ENCODE measurements at regions not wholly inside any gene's neighbourhood (a gene's known extent, or its start where the extent isn't known, plus 50 kb on each side); places are given as distances from the start of the nearest gene placed in this dataset.
A peak's percentile ranks its signal among the peaks of the same experiment; 100 is the strongest.

DNA sequence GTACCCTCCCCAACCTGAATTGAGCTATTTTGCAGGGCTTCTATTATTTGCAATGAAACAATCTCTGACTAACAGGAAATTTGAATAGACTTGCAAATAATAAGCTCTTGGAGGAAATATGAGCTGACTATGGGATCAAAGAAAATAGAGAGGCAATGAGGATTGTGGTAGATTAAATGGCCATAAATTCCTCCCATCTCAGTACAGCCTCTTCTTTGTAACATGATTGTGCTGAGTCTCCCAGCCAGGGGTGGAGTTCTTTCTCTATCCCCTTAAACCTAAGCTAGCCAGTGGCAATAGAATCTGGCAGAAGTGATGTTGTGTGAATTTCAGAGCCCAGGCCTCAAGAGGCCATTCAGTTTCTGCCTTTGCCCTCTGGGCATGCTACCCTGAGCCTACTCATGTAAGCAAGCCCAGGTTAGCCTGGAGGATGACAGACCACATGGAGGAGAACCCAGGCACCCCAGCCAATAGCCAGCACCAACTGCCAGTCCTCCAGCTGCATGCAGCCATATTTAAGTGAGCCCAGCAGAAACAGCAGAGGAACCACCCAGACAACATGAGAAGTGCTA is 86.8 kb upstream of the TP53I11 start:
- DNase-seq = no peak

GRCh38 chr11:45038923-45039322 is 88.2 kb upstream of the TP53I11 start:
- no peak for DNase-seq

- peak; percentile 95 to 98 for DNase-seq
These were observed 90.9 kb upstream of the TP53I11 start for GRCh38 chr11:45041596-45041995.

GRCh38 chr11:45042560-45042959 is 91.9 kb upstream of the TP53I11 start:
- peak; percentile 94 to 98 for DNase-seq

DNA sequence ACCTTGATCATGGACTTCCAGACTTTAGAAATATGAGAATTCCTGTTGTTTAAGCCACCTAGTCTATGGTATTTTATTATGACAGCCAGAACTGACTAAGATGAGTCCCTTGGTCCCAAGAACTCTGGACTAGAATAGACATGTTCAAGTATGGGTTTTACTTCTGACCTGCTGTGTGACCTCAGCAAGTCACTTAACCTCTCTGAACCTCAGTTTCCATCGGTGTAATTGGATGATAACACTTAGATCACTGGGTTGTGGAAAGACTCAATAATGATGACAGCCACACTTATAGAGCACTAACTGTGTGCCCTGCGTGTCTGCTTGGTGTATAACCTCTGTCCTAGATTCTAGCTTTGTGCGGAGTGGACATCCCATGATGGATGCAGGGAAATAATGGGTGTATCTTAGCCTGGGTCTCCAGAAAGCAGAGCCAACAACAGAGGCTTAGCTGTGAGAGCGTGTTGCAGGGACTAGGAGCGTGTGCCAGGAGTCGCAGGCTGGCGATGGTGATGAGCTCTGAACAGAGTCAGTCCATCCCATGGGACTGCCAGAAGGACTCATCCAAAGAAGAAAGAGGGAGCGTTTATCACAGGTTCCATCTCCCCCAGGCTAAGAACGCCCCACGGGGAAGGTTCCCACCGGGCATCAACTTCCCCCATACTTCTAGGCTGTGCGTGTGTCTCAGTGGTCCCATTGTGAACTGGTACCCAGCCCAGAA is 93.2 kb upstream of the TP53I11 start:
- DNase-seq = peak; percentile 30 to 82

DNA sequence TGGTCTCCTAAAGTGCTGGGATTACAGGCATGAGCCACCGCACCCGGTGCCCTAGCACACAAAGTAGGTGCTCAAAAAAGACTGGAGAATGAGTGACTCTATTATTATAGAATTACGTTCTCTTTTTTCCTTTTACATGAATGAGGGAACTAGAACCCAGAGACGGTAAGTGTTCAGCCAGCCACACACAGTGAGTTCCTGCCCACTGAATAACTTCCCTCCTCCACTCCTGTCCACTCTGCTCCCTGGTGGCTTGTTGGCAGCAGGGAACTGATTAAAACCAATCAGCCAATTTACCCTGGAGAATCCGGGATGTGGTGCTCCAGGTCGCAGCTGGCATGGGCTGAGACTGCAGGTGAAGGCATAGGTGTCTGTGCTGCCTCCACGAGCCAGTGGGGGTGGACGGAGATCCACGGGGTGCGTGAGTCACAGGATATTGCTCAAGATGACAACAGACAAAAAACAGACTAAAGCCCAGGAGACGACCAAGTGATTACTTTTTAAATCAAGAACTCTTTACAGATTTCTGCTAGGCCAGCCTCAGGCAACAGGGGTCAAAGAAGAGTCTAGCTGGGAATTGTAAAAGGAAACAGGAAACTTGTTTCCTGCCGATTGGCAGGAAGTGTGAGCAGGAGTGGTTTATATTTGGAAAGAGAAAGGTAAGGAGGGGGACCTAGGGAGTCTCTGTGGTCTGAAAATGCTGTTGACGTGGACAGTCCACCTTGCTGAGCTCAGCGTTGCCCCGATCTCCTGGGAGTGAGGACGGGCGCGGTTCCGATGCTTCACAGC is 95.2 kb upstream of the TP53I11 start:
- DNase-seq = no peak

DNA sequence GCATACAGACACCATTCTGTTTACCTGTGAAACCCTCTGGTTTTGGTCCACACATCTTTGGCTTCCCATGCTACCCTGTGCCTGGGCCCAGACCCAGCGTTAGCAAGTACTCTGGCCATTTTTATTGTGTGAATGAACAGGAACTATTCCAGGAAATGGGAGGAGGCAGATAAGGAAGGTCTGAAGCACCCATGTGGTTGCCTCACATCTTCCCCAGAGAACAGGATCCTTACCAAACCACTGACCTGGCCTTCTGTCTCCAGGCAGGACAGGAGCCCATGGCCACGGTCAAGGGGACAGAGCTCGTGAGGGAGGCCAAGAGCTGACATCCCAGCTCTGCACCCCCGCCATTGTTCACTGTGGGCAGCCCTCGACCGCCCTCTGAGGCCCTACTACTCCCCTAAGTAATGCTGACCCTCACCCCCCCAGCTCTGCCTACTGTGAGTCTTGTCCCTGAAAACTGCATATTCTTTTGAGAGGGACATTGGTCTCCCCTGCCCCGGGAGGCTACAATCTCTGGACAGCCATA is 97.7 kb upstream of the TP53I11 start:
- no peak for DNase-seq

GRCh38 chr11:45048870-45049691 is 97.4 kb upstream of the PRDM11 start:
- DNase-seq = peak in 1 of 2 experiments; percentile 50

DNA sequence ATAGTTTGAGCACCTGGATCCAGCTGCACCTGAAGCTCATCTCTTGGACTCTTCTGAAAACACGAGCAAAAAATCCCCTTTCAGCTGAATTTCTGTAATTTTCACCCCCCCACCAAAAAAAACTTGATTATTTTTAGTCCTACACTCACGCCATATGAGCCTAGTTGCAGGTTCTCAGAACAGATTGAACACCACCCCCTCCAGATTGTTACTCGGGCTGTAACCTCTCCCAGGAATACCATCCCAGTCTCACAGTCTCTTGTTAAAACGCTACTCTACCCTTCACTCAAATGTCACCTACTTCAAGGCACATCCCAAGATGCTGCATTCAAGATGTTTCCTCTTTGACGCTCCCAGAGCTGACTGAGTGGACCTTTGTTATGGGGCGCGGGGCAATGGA is 96.3 kb upstream of the PRDM11 start:
- DNase-seq = no peak

- DNase-seq = peak; percentile 89 to 96
These were observed 94.8 kb upstream of the PRDM11 start for GRCh38 chr11:45051621-45052020.

GRCh38 chr11:45052361-45052760 is 94.1 kb upstream of the PRDM11 start:
- peak; percentile 29 to 85 for DNase-seq

GRCh38 chr11:45053736-45054446 is 92.5 kb upstream of the PRDM11 start:
- peak in 1 of 2 experiments; percentile 31 for DNase-seq

DNA sequence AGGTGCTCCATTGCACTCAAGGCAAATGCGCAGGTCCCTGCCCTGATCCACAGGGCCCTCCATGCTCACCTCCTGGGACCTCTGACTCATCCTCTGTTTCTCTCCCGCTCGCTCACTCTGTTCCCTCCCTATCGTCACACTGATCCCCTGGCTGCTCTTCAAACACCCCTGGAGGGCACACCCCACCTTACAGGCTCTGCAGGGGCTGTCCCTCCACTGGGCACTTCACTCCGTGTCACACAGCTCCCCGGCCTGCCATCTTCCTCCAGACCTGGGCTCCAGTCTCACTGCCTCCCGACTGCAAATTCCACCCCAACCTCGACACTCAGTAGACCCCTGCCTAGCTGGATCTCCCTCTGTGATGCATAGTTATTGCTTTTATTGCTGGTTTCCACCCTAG is 91.5 kb upstream of the PRDM11 start:
- no peak for DNase-seq

DNA sequence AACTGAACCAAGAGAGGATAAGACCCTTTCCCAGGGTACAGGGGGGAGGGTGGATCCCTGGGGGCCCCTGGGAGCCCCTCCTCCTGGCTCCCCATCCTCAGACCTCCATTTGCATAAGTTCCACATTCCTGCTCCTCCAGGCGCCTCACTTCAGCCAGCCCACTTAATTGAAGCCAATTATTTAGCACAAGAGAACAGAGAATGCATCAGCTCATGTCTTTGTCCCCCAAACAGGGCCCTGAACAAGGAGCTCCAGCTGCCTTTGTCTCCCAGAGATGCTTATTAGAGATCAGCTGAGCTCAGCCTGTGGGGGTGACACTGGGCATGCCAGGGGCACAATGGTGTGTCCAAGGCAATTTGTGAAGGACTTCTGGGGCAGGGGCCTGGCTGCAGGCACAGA is 89.9 kb upstream of the PRDM11 start:
- no peak for DNase-seq

DNA sequence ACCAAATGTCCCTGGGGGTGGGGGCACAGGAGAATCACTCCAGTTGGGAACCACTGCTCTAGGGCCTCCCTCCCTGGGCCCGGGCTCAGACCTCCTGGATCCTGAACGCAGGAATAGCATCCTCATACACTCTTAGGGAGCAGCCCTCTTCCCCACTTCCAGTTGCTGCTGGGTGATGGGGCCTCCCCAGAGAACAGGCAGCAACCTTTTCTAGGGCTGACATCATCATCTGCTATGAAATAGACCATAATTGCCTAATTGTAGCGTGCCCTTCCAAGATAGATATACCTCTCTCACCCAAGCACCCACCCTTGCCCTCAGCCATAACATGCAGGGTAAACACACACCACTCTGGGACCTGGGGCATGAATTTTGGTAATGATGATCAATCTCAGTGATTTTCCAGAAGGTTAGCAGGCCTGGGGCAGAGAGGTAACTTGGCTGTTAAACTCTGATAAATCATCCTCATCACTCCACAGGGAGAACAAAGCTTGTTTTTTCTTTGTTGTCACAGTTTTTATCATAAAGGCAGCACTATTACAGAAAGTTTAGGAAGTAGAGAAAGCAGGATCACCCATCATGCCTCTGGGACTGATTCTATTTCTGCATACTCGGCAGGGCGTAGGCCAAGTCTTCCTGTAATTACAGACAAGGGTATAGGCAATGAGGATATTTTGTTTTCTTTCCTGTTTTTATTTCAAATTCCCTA is 88.3 kb upstream of the PRDM11 start:
- no peak for DNase-seq

DNA sequence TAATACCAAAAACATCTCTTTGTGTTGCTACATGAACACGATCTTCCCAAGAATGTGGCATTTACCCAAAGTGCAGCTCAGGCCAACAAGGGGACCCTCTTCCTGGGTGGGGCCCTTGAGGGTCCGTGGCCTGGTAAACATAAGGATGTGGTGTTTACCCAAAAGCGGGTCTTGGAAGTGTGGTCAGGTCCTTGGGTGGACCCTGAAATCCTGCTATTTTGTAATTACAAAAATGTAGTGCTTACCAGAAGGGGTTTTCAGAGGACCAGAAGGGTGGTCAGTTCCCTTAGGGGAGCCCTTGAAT is 87.8 kb upstream of the PRDM11 start:
- no peak for DNase-seq

DNA sequence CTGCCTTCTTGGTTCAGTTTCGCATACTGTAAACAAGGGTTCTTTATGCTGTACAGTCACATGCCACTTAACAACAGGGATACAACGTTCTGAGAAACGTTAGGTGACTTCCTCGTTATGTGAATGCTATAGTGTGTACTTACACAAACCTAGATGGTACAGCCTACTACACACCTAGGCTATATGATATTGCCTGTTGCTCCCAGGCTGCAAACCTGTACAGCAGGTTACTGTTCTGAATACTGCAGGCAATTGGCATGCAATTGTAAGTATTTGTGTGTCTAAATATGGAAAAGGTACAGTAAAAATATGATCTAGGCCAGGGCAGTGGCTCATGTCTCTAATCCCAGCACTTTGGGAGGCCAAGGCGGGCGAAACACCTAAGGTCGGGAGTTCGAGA is 85.7 kb upstream of the PRDM11 start:
- no peak for DNase-seq

GRCh38 chr11:45061641-45062040 is 84.8 kb upstream of the PRDM11 start:
- DNase-seq = no peak

DNA sequence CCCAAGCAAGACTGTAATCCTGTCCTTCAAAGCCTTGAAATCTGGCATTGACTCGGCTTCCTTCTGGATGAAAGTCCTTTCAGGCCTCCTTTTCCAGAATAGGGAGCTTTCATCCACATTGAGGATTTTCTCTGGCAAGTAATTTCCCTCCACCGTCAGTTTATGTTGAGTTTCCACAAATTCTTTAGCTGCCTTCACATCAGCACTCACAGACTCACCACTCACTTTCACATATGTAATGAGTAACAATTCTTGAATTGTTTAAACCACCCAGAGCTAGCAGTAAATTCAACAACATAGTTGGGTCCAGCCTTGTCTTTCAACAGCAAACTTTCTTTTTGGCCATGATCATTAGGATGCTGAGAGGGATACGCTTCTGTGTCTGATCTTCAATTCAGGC is 84.3 kb upstream of the PRDM11 start:
- DNase-seq = no peak

DNA sequence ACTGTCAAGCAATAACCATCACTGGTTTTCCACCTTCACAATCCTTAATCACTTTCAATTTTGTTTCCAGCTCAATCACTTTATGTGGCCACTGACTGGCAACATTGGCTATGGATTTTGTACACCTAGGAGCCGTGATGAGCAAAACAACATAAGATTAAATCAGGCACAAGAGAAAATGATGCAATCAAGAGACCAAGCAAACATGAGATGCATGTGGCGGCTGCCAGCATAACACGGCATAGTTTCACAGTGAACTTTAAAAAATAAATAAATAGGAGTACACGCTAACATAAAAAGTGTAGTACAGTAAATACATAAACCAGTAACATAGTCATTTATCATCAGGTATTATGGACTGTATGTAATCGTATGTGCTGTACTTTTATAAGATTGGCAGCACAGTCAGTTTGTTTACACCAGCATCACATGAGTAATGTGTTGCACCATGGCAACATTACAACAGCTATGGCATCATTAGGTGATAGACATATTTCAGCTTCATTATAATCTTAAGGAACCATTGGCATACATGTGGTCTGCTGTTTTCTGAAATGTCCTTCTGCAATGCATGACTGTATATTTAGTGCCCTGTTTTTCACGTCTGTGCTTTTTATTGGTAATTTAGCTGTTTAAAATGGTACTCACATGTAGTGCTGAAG is 83.3 kb upstream of the PRDM11 start:
- no peak for DNase-seq

- DNase-seq = no peak
These were observed 82.8 kb upstream of the PRDM11 start for GRCh38 chr11:45063669-45064068.

Measured in NCI-H446 (cell line).